Head of caudate nucleus (tissue), 42 donors: ENCODE measurements at regions not wholly inside any gene's neighbourhood (a gene's known extent, or its start where the extent isn't known, plus 50 kb on each side); places are given as distances from the start of the nearest gene placed in this dataset.

Source experiments
- DNase-seq, 42 donors: peaks; one replicate each; pipeline versions ENCODE4 v3.0.0 to v3.0.0-alpha.2; 2020 to 2021; ENCODE audit warnings: mixed read lengths in 7 of 42
- intact Hi-C: fragments of 100-400 bp; cut with DNase I; formaldehyde crosslinking; loops from one replicate; pipeline ENCODE4 v1.15.0; 2022

DNA sequence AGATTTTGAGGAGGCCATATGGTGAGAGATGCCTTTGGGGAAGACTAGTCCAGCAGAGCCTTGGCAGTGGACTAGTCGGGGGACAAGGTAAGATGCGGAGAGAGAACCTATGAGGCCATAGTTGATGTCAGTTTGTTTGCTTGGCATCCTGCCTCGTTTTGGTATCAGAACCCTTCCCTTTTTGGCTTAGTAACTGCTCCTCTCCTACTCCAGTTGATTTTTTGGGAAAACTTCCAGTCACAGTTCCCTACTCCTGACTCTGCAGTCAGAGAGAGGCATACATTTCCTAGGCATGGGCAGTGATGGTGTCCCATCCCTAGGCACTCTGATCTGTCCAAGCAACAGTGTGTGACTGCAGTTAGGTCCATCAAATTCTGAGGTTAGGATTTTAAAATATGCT is 398.3 kb downstream of the AEBP2 start:
- intact Hi-C loops = no loop called here
- no peak for DNase-seq

DNA sequence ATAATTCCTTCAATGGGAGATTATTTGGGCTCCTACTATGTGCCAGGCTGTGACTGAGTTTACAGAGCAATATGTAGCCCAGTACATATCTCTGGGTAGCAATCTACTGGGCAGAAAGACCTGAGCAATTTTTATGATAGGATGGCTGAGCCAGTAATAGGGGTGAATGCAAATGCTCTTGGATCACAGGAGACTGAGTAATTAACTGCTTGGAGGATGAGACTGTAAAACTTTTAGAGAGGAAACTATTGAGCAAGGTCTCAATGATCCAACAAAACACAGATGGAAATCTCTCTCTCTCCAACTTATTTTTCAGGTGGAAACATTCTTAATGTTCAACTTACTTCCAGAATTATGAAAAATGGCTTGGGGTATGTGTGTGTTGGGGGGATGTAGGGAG is 402.2 kb downstream of the AEBP2 start:
- DNase-seq = no peak
- intact Hi-C loops = no loop called here

DNA sequence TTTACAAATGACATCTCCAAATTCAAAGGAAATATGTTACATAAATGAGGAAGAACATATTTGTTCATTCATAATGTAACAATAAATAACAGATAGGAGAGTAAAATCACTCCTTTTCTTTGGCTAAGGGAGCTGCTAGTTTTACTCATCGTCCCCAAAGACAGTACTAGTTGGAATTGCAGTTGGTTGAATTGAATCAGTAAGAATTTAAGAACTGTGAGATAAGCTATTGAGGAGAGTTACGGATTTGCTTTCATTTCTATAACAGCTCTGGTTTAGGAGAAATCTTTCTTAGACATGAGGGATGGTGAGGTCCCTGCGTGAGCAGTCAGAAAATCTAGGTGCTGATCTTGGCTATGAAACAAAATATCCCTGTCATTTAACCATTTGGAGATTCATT is 402.8 kb downstream of the AEBP2 start:
- intact Hi-C loops = no loop called here
- DNase-seq = no peak

DNA sequence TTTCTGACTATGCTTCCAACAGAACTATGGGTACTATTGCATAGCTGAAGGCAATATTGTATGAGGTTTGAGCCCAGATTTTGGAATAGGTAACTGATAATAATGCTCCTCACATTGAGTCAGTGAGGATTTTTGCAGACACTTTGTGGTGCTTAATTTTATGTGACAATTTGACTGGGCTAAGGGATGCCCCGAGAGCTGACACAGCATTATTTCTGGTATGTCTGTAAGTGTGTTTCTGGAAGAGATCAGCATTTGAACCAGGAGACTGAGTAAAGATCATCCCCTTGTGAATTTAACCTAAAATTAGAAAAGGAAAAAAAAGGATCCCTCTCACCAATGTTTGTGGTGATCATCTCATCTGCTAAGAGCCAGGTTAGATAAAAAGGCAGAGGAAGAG is 404.9 kb downstream of the AEBP2 start:
- no peak for DNase-seq
- intact Hi-C loops = no loop called here

DNA sequence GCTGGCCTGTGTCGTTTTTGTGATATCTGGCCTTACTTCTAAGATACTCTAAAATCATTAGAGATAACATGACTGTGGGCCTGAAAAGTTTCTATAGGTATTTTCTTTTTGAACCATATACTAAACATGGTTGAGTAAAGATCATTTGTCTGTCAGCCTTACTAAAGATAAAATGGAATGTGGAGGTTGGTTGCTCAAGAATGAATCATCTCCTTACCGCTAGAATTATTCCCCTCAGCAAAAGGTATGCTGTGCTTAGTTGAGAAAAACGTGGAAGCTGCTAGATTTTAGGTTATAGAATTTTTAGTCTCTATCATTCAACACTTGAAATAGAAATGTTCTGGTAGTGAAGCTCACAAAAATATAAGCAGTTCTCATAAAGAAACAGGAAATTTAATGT is 407.3 kb downstream of the AEBP2 start:
- intact Hi-C loops = no loop called here
- DNase-seq = peak in 2 of 42 donors; percentile 7 to 27

DNA sequence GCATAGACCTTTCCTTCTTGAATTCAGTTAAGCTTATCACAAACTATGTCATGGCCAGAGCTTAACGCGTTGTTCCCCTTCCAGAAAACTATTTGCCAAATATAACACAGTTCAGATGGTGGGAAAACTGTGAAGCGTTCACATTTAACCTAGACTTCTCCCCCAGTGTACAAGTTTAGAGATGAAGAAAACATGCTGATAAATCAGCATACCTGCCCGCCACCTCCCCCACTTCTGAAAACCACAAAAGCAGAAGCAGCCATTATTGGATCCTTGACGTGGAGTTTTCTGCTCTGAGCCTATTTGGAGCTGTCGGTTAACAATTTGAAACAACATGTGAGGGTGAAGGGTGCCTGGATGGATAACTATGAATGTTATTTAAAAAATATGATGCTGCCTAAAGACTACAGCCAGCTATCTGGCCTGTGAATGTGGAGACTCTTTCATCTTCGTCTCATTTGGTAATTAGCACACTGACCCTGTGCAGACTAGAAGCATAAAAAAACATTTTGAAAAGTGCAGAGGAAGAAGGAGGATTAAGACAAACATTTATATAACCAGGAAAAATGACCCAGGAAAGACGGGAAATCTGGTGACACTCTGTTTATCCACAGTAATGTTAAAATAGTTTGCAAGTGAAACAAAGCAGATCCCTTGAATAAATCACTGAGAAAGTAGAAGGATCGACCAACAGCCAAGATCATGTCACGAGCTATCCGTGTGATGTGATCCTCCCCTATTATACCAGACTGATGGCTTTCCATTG is 408.2 kb downstream of the AEBP2 start:
- no peak for DNase-seq

DNA sequence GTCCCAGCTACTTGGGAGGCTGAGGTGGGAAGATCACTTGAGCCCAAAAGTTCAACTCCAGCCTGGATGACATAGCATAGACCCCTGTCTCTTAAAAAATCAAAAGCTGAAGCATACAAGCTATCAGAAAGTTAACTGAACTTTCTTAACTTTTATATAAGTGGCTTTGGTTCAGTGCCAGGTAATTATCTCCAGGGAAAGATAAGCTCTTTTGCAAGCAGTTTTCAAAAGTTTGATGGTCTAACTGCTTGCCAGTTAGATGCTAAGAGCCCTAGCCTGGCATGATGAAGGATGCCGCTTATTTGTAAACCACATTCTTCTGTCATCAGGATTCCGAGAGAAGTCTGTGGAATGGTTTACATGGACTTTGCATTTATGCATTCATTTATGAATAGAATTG is 409.1 kb downstream of the AEBP2 start:
- DNase-seq = no peak
- intact Hi-C loops = no loop called here

More for the DNA sequence above, 408.2 kb downstream of the AEBP2 start:
- intact Hi-C loops = no loop called here

DNA sequence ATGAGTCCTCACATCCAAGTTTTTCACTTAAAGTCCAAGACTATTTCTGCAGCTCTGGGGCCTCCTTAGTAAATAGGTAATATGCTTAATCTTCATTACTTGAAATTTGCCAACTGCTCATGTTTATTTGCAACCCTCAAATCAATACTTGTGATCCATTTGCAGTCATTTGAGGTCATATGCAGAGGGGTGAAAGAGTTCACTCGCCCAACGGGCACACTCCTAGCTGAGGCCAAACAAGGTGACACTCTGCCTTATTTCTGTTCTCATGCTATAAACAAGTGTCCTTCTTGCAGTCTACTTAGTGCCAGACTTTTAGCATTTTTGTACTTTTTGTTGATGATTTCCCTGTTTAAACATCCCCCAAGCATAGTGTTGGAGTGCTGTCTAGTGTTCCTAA is 409.9 kb downstream of the AEBP2 start:
- intact Hi-C loops = no loop called here
- no peak for DNase-seq

DNA sequence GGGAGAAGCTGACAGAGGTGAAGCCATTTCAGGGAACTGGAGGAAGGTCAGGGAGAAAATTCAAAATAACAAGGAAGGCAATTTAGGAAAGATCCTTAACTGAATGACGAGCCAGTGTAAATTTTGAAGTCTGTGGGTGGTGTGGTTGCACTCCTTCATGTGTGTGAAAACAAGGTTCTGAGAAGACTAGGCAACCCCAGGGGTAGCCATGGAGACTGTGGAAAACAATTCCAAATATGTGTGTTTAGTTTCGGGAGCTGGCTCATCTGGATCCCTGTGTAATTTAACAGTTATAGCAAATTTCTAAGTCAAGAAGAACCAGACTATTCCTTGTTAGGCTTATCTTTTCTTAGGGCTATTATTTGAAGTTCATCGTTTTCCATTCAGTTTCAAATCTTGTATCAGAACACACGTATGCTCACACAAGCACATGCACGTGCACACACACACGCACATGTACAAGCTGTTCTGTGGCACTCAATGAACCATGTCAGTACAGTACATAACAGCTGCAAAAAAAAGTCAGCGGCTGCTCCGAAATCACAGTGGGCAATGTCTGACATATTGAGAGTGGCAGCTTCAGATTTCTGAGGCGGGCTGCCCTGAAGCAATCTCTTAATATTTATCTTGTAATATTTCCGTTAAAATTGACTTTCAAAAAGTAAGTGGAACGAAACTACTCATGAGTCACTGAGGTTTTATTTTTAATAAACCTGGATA is 411.2 kb downstream of the AEBP2 start:
- intact Hi-C loops = no loop called here
- DNase-seq = peak in 1 of 42 donors; percentile 39

DNA sequence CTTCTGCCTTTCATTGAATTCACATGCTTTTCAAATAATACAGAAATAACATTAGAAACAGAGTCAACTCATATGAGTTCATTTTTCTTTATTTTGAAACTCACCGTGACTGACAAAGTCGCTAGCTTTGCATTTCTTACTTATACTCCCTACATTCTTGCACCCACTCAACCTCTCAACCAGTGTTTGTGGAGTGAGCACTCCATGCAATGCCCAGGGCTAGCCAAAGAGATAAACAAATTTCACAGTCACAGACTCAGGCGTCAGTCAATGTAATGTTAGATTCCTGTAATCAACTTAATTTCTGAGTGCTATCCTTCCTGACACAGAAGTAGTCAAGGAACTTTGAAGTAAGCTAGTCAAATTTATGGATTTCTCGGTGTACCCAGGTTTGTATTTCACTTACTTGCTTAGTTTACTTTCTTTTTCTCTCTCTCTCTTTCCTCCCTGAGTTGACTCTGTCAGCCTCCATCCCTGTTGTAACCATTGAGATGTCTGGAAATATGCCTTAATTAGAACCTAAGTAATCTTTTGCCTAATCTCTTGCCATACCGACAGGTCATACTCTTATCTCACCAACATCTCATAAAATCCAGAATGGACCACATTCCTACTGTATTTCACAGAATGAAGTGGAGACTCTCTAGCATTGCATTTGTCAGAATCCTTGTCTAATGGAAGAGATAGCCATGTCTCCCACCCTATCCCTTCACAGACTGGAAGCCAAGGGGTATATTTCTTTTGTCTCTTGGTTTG is 413.0 kb downstream of the AEBP2 start:
- intact Hi-C loops = no loop called here
- no peak for DNase-seq

DNA sequence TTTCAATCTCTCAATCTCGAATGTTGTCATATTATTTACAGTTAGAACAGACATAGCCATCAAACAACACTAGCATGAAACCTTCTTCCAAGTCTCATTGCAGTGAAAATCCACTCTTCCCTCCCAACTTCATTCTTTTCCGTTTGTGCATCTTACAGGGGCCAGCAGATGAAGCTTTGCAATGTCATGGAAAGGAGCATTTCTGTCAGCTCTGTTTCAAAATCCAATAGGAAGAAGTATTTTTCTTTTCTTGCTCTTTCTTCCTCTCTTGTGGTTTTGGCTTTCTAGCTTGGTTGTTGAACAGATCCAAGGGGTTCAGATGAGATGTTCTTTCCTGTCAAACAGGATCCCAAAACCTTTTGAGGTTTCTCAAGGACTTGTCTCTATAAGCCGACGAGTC is 416.6 kb downstream of the AEBP2 start:
- intact Hi-C loops = no loop called here
- no peak for DNase-seq

DNA sequence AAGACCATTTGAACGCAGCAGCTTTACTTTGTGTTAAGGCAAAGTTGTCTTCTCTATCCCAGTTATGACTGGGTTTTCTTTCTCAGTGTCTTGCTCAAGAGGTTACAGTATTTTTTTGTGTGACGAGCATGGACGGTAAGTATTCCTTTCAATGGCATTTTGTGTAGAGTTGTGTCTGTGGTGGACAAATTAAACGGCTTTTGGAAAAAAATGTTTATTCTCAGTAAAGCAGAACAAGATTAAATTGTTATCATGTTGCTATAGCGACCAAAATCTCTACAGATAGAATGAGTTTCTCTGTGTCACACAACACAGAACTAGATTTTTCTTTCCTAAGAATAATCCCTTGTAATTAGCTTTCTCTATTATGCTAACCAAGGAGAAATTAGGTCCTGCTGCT is 417.1 kb downstream of the AEBP2 start:
- DNase-seq = no peak
- intact Hi-C loops = no loop called here

DNA sequence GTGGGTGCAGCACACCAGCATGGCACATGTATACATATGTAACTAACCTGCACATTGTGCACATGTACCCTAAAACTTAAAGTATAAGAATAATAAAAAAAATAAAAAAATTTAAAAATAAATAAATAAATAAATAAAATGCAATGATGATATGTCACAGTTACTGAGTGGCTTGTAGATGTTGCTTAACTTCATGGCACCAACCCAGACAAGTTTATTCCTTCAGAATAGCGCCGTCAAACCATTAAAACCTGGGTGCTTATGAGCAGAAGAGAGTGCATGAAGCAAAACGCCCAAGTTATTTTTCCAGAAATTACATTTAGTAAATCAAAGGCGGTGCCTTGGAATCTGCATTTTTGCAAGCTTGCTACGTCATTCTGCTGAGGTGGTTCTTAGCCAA is 417.9 kb downstream of the AEBP2 start:
- intact Hi-C loops = no loop called here
- DNase-seq = no peak

DNA sequence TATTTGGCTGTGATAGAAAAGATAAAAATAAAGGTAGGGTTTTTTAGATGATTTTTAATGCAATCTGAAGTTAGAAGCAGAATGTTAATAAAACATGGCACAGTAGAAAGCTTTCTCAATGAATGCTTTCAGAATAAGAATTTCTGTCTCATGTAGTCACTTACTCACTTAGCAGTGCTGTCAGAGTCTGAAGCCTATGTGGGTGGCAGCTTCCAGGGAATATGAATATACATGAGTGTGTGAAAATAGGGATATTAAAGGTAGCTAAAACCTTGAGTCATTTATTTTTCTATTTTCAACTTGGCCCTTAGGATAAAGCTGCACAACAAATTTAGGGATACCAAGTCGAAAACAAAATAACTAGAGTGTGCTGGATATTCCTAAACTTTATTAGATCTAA is 427.9 kb downstream of the AEBP2 start:
- intact Hi-C loops = no loop called here
- peak in 26 of 42 donors; percentile 6 to 82 (median 38) for DNase-seq

DNA sequence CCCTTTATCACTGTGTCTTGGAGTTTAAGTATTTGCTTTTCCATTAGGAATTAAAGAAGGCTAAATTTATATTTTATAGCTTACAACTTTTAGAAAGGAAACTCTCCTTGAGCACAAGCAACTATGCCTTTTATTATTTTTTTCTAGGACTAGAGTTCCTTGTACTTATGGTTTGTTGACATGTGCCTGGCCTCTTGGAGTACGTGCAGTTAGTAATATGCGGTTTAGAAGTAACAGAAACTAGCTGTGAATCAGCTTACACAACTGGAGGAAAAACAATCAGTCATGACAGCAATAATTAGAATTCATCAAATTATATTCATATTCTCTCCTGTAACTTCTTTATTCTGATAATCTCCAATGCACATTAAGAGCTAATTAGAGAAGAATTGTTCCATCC is 428.7 kb downstream of the AEBP2 start:
- intact Hi-C loops = no loop called here
- no peak for DNase-seq

DNA sequence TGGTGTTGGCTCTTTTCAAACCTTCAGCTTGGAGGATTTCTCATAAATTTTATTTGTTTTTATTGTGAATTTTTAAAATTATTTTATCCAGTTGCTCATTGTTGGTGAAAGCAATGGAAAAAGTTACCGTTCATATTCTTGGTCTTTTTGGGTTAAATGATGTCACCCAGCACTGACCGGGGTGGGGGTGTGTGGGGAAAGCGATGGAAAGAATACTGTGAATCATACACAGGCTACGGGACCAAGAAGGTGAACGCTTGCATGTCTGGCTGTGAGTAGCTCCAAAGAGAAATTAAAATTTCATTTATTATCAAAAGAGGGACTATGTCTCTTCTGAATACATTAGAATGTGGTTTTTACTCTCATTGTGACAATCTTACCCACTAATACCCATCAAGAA is 430.1 kb downstream of the AEBP2 start:
- intact Hi-C loops = no loop called here
- DNase-seq = no peak

DNA sequence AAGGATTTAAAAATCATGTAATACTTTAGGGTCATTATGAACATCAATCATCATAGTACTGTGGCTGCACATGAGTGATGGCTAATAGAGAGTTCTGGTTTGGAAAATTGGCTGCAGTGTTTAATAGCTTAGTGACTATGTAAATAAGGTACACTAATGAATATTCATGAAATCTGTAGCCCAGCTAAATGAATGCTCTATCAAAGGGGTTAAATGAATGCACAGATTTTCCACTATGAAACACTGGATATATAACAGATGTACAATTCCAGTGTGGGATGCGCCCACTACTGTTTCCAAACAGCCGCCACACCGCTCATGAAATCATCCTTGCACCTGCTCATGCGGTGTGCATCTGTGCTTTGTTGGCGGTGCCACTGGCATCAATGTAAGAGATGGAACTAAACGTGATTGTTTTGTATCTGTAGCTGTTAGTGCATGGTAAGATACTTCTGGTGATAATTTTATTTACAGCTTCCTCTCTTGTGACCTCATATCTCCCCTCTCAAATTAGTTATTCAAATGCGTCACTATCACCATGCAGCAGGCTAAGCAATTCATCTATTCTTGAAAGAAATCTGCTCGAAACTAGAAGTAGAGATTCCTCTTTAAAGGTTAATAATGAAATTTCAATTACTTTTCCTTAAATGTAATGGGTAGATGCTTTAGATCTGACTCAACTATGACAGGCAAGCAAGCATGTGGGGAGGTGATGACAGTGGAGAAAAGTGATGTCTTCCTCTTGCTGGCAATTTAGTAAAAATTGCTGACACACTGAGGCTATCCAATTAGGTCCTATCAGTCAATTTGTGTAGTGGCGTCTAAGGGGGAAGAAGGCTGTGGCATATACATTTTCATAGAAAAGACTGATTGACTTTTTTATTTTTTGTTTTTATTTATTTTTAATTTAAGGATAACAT is 433.6 kb downstream of the AEBP2 start:
- no peak for DNase-seq
- intact Hi-C loops = no loop called here

DNA sequence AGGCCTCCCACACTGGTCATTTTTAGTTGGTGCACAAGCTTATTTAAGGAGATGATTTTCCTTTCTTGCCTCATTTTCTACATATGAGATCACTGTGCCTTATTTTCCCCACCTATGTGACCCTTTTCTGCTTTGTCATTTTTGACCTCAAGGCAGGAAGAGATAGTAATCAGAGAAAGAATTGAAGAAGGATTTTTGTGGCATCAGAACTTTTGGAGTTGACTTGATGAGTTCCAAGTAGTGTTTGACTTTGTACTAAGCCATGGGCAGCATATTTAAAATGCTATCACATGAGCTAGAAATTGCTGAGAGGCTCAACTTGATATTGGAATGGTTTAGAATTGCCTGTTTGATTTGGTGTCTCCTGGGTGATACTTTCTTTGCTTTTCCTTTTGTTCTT is 440.8 kb downstream of the AEBP2 start:
- intact Hi-C loops = no loop called here
- DNase-seq = no peak

DNA sequence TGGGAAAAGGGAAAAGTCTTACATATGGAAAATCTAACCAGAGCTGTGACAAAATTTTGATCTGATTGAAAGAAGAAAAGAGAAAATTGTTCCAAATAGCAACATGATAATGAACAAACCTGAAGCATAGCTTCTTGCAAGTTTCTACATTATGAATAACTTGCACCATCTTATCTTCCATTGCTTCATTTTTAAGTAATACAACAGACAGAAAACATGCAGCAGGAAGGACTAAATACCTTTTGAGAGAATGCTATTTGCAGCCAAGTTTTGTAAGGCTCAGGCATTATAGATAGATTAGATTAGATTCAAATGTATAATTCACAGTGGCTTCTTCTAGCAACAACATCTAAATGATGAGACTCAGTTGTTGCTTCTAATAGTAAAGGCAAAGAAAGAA is 441.4 kb downstream of the AEBP2 start:
- no peak for DNase-seq
- intact Hi-C loops = no loop called here
